ENCODE measurements at regions not wholly inside any gene's neighbourhood (a gene's known extent, or its start where the extent isn't known, plus 50 kb on each side); places are given as distances from the start of the nearest gene placed in this dataset.

DNA sequence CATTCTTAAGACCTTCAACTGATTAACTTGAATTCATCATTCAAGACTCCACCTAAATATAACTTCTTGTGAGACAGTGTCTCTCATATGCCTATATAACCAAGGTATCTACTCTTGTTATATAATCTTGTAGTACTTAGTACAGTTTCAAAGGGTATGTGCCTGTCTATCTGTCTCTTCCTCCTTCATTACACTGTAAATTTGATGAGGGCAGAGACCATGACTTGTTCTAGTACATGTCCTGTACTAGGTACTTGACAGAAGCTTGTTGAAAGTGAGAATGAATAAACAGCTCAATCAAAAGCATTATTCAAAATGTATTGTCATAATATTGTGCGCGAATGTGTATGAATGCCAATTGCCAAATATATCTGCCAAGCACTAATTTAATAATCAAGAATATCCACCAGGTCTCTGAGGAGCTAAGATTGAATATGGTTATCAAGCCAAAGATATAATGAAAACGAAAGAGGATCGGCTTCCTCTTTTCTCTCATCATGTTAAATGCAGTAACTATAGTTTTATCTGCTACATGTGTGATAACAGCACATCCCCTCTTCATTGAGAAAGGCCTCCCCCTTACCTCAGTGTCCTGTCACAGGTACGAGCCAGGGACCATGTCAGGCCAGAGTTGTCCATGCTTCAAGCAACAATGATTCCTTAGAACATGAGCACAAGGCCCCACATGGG, 117.3 kb downstream of the UCHL5 start:
- Mint-ChIP-seq H3K9me3 (no peaks in the 10 kb centered on the region), H3K4me1 (ENCODE audit: low read depth) (peaks cover 52% of the 10 kb centered on the region), H3K36me3 (ENCODE audit: low read depth) (no peaks in the 10 kb centered on the region)

GRCh38 chr1:192943108-192943507, 116.1 kb downstream of the UCHL5 start:
- Mint-ChIP-seq H3K27ac (no peak overlapping the region), H3K27me3 (no peaks in the 10 kb centered on the region), H3K36me3 (ENCODE audit: low read depth) (no peaks in the 10 kb centered on the region), H3K4me3 (no peak overlapping the region), H3K4me1 (ENCODE audit: low read depth) (peaks cover 47% of the 10 kb centered on the region), H3K9me3 (no peaks in the 10 kb centered on the region)
- intact Hi-C loops (cut with micrococcal nuclease), result loop anchor here (10.0 kb wide), 1 partner anchor 788 kb away; the partner anchor contains the start of gene RGS18

More for the DNA sequence above, 117.3 kb downstream of the UCHL5 start:
- Mint-ChIP-seq H3K27ac (peak overlapping the region; percentile 75), H3K4me3 (no peak overlapping the region), H3K27me3 (no peaks in the 10 kb centered on the region)
- intact Hi-C loops (cut with micrococcal nuclease), result loop anchor here (10.0 kb wide), 1 partner anchor 787 kb away; the partner anchor contains the start of gene RGS18

- Mint-ChIP-seq H3K4me3 (no peak overlapping the region), H3K36me3 (ENCODE audit: low read depth) (no peaks in the 10 kb centered on the region), H3K9me3 (no peaks in the 10 kb centered on the region), H3K4me1 (ENCODE audit: low read depth) (peaks cover 46% of the 10 kb centered on the region), H3K27me3 (no peaks in the 10 kb centered on the region), H3K27ac (no peak overlapping the region)
- intact Hi-C loops (cut with micrococcal nuclease), result loop anchor here (10.0 kb wide), 1 partner anchor 789 kb away; the partner anchor contains the start of gene RGS18
Observed at GRCh38 chr1:192943522-192943921, 115.6 kb downstream of the UCHL5 start.

DNA sequence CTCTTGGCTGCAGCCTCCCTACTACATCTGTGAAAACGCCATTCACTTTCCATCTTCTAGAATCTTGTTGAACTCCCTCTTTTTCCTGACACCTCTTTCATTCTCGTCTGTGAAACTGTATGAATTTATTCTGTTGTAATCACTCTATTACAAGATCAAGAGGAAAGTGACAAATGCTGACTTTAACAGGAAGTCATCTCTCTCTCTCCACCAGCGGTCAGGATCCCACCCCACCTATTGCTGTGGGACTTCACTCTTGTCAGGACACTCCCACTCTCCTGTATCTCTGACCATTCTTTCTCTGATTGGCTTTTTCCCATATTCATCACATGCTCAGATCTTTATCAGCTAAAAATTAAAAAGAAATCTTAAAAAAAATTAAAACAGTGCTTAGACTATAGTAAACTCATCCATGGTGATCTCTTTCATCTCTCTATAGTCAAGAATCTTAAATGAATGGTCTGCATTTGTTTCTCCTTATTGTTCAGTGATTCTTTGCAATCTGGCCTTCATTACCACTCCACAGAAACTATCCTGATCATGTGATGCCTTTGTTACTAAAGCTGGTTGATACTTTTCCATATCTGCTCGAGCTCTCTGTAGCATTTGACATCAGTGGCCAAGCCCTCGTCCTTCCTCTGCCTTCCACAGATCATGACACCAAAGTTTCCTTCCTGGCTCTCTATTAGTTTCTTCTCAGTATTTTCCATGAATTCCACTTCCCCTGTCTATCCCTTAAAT, 113.6 kb downstream of the UCHL5 start:
- H3K27me3 Mint-ChIP-seq, result no peaks in the 10 kb centered on the region
- no peak overlapping the region for H3K27ac Mint-ChIP-seq
- peaks cover 41% of the 10 kb centered on the region for H3K4me1 Mint-ChIP-seq (ENCODE audit: low read depth)
- H3K4me3 Mint-ChIP-seq, result no peak overlapping the region
- H3K9me3 Mint-ChIP-seq, result no peaks in the 10 kb centered on the region
- H3K36me3 Mint-ChIP-seq (ENCODE audit: low read depth), result no peaks in the 10 kb centered on the region
- intact Hi-C loops (cut with micrococcal nuclease), result loop anchor here (10.0 kb wide), 1 partner anchor 791 kb away; the partner anchor contains the start of gene RGS18

GRCh38 chr1:192949783-192950182, 109.4 kb downstream of the UCHL5 start:
- H3K4me3 Mint-ChIP-seq, result no peak overlapping the region
- intact Hi-C loops (cut with micrococcal nuclease), result loop anchor here (10.0 kb wide), 1 partner anchor 795 kb away; the partner anchor contains the start of gene RGS18

DNA sequence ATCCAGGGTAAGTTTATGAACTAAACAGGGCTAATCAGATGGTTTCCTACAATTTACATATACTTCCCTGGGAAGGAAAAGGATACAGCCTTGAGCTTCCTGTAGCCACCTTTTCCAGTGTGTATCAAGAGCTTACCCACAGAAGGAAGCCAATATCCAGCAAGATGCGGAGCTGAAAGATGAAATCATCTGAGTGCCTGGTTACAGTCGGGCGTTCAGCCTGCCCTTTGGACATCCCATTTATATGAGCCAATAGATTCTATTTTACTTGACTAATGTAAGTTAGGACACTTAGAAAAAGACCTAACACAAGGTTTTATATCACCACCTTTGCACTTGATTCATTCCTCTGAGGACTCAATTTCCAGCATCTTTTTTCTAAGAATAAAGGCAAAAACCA, 108.2 kb downstream of the UCHL5 start:
- Mint-ChIP-seq H3K9me3 (no peaks in the 10 kb centered on the region), H3K27ac (no peak overlapping the region), H3K36me3 (ENCODE audit: low read depth) (no peaks in the 10 kb centered on the region), H3K27me3 (no peaks in the 10 kb centered on the region), H3K4me3 (no peak overlapping the region), H3K4me1 (ENCODE audit: low read depth) (peaks cover 12% of the 10 kb centered on the region)
- intact Hi-C loops (cut with micrococcal nuclease), result no loop called here

More at GRCh38 chr1:192949783-192950182, 109.4 kb downstream of the UCHL5 start:
- Mint-ChIP-seq H3K4me1 (ENCODE audit: low read depth) (peaks cover 23% of the 10 kb centered on the region), H3K36me3 (ENCODE audit: low read depth) (no peaks in the 10 kb centered on the region), H3K27me3 (no peaks in the 10 kb centered on the region), H3K9me3 (no peaks in the 10 kb centered on the region), H3K27ac (no peak overlapping the region)

DNA sequence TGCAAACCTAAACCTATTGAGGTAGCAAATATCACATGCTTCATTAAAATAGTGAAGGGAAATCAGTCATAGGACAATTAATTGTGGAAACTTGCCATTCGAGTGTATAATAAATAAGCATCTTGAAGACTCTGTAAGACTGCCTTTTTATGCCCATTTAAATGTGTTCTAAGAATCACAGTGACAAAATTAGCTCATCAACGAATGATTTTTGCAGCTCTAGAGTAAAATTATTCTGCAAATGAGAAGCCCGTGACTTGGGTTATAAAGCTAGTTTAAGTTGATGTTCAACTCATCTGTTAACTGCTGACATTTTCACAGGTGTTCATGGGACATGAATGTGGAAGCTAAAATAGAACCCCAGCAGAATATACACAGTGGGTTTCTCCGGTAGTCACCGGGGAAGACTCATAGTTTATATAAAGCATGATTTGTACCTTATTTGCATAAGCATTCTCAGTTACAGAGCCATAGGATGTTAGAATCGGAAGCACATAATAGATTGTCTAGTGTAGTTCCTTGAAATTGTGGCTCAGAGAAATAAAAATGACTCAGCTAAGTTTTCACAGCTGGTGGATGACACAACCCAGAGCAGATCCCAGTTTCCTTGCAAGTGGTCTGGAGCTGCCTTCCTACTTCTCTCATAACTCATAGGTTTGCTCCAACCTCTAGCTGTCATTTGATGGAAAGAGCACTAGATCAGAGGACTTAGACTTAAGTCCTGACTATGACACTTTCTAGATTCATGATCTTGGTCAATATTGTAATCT, 107.3 kb downstream of the UCHL5 start:
- no peaks in the 10 kb centered on the region for H3K36me3 Mint-ChIP-seq (ENCODE audit: low read depth)
- peaks cover 7% of the 10 kb centered on the region for H3K4me1 Mint-ChIP-seq (ENCODE audit: low read depth)
- no peaks in the 10 kb centered on the region for H3K27me3 Mint-ChIP-seq
- intact Hi-C loops (cut with micrococcal nuclease), result no loop called here
- no peak overlapping the region for H3K4me3 Mint-ChIP-seq
- no peaks in the 10 kb centered on the region for H3K9me3 Mint-ChIP-seq
- no peak overlapping the region for H3K27ac Mint-ChIP-seq

GRCh38 chr1:192952646-192953045, 106.5 kb downstream of the UCHL5 start:
- no peaks in the 10 kb centered on the region for H3K9me3 Mint-ChIP-seq
- intact Hi-C loops (cut with micrococcal nuclease), result no loop called here
- H3K36me3 Mint-ChIP-seq (ENCODE audit: low read depth), result no peaks in the 10 kb centered on the region
- H3K27ac Mint-ChIP-seq, result no peak overlapping the region
- no peak overlapping the region for H3K4me3 Mint-ChIP-seq
- no peaks in the 10 kb centered on the region for H3K27me3 Mint-ChIP-seq
- H3K4me1 Mint-ChIP-seq (ENCODE audit: low read depth), result peaks cover 7% of the 10 kb centered on the region

- no peaks in the 10 kb centered on the region for H3K27me3 Mint-ChIP-seq
- intact Hi-C loops (cut with micrococcal nuclease), result no loop called here
- H3K27ac Mint-ChIP-seq, result no peak overlapping the region
- H3K4me1 Mint-ChIP-seq (ENCODE audit: low read depth), result peaks cover 8% of the 10 kb centered on the region
- no peaks in the 10 kb centered on the region for H3K36me3 Mint-ChIP-seq (ENCODE audit: low read depth)
- no peak overlapping the region for H3K4me3 Mint-ChIP-seq
- H3K9me3 Mint-ChIP-seq, result no peaks in the 10 kb centered on the region
Observed at GRCh38 chr1:192954705-192955265, 104.4 kb downstream of the UCHL5 start.

DNA sequence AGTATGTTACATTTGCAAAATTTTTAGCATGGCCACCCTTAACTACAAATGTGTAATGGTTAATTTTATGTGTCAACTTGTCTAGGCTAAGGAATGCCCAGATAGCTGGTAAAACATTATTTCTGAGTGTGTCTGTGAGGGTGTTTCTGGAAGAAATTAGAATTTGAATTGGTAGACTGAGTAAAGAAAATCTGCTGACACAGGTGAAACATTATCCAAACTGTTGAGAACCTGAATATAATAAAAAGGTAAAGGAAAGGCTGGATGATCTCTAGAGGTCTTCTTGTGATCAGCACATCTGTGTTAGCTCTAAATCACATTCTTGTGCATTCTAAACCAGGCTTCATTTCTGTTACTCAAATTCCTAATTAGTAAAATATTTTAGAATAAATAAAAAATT, 100.8 kb downstream of the UCHL5 start:
- intact Hi-C loops (cut with micrococcal nuclease), result no loop called here
- Mint-ChIP-seq H3K27ac (no peak overlapping the region), H3K9me3 (peaks cover 6% of the 10 kb centered on the region), H3K4me1 (ENCODE audit: low read depth) (peaks cover 5% of the 10 kb centered on the region), H3K4me3 (no peak overlapping the region), H3K27me3 (no peaks in the 10 kb centered on the region), H3K36me3 (ENCODE audit: low read depth) (no peaks in the 10 kb centered on the region)

DNA sequence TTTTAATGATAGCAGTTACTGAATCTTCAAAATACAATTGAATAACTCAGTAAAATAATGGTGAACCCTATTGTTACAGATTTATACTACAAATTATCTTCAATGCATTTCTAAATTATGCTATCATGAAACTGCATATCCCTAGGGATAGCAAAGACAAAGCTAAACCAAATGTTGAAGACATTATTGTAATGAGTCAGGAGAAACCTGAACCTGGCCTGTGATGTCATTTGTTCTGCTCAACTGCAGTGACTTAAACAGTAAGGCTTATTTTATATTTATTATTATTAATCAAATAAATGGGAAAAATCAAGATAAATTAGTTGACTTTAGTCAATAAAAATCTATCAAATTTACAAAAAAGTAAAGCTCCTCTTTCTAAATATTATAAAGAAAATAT, 100.3 kb downstream of the UCHL5 start:
- no peaks in the 10 kb centered on the region for H3K36me3 Mint-ChIP-seq (ENCODE audit: low read depth)
- no peak overlapping the region for H3K4me3 Mint-ChIP-seq
- H3K27ac Mint-ChIP-seq, result no peak overlapping the region
- peaks cover 5% of the 10 kb centered on the region for H3K4me1 Mint-ChIP-seq (ENCODE audit: low read depth)
- intact Hi-C loops (cut with micrococcal nuclease), result no loop called here
- H3K9me3 Mint-ChIP-seq, result peaks cover 6% of the 10 kb centered on the region
- no peaks in the 10 kb centered on the region for H3K27me3 Mint-ChIP-seq

DNA sequence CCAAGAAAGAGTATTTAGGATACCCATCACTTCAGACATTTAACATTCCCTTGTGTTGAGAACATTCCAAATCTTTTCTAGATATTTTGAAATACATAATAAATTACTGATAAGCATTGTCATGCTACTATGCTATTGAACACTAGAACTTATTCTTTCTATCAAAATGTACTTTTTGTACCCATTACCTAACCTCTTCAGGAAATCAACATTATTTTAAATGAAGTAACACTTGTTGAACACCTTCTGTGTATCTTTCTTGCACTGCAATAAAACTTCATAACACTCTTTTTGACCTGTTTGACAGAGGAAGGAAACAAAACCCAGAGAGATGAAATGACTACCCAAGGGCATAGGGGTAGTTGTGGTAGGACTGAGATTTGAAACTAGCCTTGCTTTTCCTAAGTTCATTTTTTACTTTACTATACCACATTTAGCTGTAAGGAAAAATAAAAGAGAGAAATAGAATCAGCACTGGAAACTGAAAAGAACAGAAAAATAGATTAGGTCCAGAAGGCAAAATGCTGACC, 99.4 kb downstream of the UCHL5 start:
- Mint-ChIP-seq H3K36me3 (ENCODE audit: low read depth) (no peaks in the 10 kb centered on the region), H3K27me3 (no peaks in the 10 kb centered on the region), H3K9me3 (peaks cover 6% of the 10 kb centered on the region), H3K4me3 (no peak overlapping the region), H3K4me1 (ENCODE audit: low read depth) (peaks cover 5% of the 10 kb centered on the region), H3K27ac (no peak overlapping the region)
- intact Hi-C loops (cut with micrococcal nuclease), result no loop called here

Measured in dendritic cell treated with granulocyte-macrophage colony-stimulating factor and Interleukin-4, amounts not matched to agents 40 ng/mL and 50 ng/mL, for 4 days (primary cell).